CD4-positive, alpha-beta T cell treated with Interleukin-1 beta for 1 hour (primary cell): ENCODE measurements at regions not wholly inside any gene's neighbourhood (a gene's known extent, or its start where the extent isn't known, plus 50 kb on each side); places are given as distances from the start of the nearest gene placed in this dataset.

Experiments
- DNase-seq, 2 donors: peaks; one replicate each; pipeline ENCODE4 v3.0.0-alpha.2; 2020 to 2022

DNA sequence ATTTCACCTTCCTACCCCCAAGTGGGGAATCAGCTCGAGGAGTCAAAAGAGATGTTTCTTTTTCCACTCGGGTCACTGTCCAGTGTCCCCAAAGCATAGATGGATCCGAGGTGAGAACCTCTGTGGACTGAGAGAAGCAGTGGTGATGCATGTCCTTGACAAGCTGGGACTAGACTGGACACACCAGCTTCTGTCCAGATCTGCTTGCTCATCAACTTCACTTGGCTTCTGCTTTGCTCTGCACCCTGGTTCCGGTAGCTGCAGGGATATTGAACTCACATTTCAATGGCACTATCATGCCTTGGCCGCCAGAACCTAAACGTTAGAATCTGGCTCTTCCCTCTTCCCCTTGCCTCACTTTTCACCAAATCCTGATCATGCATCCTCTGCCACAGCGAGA lies 50.3 kb upstream of the CXCL12 start:
- no peak for DNase-seq

DNA sequence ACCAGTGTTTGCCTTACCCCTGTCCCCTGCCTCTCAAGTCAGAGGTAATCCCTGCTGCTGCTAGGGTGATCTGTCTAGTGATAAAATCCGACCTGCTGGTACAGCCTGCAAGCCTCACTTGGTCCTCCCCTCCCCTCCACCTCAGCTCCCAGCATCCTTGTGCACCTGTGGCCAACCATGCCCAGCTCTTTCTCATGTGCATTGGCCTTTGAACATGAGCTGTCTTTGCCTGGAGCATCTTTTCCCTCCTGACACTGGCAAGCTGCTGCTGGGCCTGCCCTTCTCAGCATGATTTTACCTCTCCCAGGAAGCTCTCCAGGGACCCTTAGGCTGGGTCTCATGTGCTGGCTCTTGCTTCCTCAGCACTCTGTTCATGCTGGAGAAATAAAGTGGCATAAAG lies 51.3 kb upstream of the CXCL12 start:
- DNase-seq: no peak

DNA sequence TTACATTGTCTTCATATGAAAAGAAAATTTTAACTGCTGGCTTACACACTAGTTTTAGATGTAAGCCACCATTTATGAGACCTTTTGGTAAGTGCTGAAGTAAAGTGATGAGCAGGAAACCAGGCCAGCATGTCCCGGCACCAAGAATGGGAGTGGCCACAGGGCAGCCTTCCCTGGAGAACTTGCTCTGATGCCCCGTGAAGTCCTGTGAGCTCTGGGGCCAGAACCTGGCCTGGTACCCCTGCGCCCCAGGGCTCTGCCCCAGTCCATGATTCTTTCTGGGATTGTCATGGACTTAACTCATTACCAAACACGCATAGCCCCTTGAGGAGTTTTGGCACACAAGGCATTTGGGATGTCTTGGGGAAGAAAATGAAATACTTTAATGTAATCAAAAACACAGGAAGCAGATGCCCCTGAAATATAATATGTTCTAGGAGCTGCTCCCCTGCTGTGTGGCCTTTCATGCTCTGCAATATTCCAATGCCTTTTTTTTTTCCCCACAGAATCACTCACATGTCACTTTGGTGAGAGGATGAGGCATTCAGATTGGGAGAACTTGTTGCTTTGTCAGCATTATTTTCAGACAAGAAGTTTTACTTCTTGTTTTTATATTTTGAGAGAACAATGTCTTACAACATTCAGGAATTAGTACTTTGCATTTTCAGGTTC lies 53.1 kb upstream of the CXCL12 start:
- DNase-seq: no peak

DNA sequence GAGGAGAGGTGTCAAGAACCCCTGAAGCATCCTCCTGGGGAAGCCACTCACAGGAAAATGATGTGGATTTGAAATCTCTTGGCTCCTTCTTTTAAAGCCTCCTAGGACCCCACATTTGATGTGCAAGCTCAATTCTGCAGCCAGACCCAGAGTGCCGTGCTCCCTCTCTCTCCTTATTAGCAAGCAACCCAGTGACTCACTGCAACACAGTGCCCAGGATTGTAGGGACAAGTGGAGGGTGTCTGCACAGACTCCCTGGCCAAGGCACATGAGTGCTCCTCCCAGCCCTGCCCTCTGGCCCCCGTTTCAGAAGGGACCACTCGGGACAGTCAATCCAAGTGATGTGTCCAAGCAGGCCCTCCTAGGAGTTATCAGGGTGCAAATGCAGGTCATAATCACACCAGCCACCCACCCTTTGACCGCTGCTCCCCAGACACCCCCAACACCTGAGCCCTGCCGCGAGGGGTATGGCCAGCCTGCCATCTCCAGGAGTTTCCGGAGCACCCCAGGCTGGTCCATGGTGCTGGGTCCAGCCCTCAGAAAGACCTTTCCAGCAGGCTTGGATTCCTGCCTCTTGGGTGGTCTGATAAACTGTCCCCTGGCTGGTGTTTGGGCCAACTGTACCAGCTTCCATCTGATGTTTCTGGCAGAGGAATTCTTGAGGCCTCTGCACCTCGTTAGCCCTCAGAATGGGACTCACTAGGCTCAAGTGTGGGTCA lies 54.5 kb upstream of the CXCL12 start:
- DNase-seq: no peak

DNA sequence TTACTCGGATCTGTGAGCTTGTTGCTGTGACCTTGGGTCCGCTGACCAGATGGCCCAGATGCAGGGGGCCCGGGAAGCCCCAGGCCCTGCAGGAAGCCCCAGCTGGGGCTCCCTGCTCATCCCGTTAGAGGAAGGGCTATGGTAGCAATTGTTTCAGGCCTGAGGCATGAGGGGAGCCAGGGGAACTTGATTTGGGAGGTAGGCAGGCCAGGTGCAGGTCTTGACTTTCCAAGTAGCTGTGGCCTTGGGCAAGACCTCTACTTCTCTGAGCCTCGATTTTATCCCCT lies 55.0 kb upstream of the CXCL12 start:
- DNase-seq: no peak

DNA sequence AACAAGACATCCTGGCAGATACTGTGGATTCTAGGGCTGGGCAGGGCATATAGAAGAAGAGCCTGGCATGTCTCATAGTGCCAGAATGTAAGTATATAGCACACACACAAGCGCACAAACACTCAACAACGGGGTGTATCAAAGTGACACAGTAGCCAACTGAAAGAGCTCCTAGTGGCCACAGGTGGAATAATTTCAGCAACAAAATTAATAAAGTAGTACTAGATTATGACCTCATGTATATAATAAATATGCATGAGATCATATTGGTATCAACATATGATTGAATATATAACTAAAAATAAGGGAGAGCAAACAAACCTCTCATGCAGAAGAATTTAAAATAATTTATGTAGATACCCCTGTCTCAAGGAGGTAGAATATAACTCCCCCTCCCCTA lies 72.4 kb upstream of the CXCL12 start:
- no peak for DNase-seq

DNA sequence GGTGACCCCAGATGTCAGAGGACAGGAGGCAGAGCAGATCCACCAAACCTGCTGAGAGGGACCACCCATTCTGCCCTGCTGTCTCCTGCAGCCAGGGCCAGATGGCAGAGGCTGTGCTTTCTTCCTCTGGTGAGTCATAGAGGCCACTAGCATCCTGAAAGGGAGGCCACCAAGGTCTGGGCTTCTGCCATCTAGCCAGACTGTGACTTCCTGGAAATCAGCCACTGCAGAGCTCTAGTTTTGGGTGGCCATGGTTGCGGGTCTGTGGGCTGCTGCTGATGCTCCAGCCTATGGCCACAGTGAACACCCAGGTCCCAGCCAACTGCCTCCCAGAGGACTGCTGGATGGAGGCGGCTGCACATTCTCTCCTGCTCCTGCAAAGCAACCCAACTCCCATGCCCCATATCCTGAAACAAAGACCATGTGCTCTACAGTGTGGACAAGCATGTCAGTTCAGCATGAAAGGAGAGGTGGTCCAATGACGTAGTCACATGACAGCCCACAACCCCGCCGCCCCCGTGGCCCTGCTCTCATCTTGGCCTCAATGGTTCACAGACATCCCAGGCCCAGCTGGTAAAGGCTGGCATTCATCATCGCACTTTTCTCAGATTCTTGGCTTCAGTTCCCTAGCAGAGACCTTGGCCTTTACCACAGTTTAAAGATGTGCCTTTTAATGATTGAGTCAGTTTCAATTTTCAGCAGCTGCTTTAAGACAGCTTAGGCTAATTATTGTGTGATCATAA lies 73.9 kb upstream of the CXCL12 start:
- no peak for DNase-seq

DNA sequence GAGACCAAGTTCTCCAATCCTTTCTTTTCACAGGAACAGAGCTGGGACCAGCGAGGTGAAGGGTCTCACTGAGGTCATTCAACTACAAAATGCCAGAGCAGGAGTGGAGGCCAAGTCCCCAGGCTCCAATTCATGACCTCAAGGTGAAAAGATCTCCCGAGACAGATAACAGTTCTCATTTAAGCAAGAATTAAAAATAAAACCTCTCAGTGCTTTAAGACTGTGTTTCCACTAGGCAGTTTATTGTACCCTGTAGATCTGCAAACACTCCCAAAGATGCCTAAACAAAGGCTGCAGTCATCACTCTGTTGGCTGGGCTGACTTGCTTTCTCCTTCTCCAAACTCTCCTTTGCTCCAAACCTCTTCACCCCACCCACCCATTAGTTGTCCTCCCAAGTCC lies 74.8 kb upstream of the CXCL12 start:
- DNase-seq: no peak

DNA sequence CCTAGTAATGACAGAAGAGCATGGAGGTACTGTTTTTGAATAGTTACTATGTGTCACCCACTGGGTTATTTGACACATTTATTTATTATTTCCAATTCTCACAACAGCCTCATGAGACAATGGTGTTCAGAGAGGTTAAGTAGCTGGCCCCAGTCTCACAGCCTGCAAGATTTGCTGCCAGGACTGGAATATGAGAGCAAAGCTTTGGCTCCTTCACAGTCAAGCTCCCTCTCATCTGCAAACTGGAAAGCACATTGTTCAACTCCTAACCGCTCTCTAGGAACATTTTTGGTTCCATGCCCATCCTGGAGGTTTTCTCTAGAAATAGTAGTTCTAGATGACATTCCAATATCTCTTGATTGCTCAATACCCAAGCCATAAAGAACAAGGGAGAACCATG lies 75.5 kb upstream of the CXCL12 start:
- no peak for DNase-seq

DNA sequence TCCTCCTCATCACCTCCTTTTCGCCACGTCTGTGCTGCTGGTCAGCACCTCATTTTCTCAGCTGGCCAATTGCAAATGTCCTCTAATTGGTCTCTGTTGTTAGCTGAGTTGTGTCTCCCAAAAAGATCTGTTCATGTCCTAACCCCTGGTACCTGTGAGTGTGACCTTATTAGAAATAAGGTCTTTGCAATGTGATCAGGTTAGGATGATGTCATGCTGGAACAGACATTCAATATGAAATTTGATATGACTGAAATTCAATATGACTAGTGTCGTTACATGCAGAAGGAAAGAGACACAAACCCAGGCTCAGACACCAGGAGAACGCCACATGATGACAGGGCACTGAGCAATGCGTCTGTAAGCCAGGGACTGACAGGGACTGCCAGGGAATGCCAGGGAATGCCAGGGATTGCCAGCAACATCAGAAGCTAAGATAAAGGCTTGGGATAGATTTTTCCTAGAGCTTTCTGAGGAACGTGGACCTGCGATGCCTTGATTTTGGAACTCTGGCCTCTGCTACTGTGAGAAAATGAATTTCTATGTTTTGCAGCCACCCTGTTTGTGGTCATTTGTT lies 77.5 kb upstream of the CXCL12 start:
- no peak for DNase-seq

DNA sequence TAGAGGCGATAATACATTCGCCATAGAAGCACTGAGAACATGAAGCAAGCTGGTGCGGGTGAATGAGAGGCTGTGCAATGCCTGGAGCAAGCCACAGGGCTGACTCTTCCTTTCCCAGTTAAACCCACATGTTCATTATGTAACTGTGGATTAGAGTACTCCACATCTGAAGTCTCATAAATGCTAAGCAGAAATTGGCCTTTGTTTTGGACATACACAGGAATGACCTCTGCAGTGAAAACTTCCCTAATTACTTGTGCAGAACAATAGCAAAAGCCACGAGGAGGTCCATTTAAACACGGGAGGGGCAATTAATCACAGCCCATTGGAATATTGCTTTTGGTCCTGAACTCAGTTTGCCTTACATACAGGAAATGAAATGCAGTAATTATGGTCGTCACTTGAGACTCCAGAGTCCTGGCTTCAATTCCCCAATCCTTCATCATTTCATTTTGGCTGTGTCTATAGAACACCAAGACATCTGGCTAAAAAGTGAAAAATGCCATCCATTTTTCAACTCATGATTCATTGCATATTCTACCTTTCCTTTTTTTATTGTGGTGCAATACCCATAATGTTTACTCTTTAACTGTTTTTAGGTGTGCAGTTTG lies 78.7 kb upstream of the CXCL12 start:
- no peak for DNase-seq

DNA sequence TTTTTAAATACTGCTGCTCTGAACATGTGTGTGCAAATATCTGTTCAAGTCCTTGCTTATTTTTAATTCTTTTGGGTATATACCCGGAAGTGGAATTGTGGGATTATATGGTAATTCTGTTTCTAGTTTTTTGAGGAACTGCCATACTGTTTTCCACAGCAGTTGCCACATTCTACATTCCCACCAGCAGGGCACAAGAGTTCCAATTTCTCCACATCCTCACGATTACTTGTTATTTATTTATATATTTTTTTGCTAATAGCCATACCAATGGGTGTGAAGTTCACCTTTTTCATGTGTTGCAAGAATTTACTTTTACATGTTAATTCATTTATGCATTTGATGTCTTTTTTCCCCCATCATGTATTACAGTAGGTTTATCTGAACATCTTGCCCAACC lies 79.6 kb upstream of the CXCL12 start:
- DNase-seq: no peak

DNA sequence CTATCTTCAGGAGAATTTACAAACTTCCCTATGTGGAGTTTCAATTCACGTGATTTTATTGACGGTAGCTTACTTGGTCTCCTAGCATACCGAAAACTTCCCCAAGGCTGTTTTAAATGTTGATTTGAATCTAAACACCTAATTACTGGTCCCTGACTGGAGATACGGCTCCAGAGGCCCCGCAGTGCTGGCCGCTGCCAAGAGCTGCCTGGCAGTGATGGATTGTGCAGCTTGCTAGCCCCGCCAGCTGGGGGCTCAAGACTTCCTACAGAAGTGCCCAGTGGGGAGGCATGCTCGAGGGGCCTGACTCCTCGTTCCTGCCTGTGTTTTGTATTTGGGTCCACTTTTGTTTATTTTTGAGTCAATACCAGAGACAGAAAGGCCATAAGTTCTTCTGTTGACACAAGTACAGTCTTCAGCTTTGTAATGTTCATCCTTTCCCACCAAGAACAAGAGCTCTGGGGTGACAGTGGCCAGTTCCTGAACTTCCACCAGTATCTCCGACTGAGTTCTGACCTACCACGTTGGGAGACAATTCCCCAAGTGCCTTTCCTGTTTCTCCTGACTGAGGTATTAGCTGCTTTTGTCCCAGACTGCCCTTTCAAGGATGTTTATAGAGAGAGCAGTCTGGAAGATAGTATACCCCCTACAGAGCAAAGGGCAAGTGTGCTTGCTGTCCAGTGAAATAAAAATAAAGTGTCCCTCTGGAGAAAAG lies 80.7 kb upstream of the CXCL12 start:
- DNase-seq: no peak

DNA sequence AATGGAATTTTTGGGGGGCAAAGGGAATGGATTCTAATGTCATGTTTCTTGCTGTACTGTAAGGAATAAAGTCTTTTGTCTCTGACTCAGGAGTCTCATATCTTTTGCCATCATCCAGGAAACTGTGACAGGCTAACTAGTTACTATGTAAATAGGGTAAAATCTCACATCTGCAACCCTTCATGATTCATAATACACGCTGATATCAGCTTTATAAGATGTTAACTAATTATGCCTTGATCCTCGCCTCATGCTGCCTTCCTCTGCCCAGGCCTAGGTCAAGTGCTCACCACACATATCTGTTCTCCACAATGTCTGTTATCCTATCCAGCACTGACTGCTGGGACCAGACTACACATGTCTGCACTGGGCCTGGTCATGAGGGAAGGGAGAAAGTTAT lies 81.3 kb upstream of the CXCL12 start:
- no peak for DNase-seq

DNA sequence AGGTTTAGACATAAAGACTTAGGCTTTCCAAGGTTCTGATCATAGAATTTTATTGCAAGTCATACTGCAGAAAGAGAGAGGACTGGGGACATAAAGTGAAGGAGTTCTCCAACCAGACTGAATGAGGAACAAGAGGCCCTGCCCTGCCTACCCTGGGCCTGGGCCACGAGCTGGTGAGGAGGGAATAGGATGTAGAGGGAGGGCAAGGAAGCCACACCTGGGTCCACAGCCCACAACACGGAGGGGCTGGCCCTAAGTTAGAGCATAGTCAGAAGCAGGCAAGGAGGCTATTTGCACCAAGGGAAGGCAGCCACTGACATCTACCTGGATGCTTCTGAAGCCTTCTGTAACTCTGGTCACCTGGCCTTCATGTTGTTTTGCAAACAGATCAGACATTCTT lies 82.2 kb upstream of the CXCL12 start:
- no peak for DNase-seq

DNA sequence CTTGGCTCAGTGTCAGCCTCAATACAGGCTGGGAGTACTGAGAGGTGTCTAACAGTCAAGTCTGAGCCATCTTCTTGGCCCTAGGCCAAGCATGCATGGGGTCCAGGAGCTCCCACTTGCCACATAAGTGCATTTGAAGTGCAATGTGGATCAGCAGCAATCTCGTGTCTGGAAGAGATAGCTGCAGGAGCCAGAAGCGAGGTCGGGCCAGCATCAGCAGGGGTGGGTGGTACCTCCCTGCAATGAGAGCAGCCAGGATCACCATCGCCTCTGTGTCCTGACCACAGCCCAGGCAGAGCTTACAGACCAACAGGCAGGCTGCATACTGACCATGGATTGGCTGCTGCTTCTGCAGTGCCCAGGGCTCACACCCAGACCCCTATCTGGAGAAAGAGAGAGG lies 83.0 kb upstream of the CXCL12 start:
- no peak for DNase-seq

DNA sequence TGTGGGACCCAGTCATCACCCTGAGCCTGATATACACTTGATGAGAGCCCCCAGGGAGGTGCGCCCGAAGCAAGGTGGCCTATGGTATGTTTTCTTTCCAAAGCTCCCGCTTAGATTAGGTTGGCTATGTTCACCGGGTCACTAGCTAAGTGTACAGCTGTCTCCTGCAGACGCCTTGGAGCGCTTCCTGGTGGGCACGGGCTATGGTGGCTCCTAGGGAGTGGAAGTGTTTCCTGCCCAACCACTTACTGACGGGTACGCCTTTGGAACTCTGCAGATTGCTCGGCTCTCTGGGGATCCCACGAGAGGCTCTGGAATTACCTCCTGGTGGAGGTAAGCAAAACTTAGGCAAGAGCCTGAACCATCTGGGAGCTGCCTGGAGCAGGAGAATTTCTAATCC lies 83.6 kb upstream of the CXCL12 start:
- no peak for DNase-seq

DNA sequence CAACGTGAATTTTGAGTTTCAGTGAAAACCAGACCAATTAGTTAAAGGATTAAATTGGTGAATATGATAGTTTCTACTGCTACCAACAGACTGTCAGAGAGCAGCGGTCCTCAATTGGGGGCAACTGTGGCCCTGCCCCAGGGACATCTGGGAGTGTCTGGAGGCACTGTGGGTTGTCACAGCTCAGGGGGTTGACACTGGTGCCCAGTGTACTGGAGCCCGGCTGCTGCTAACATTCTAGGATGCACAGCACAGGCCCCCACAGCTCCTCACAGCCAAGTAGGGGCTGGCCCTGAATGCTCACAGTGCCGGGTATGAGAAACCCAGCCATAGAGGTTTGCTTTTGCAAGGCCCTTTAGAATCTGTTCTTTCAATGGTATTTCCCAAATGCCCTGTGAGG lies 84.1 kb upstream of the CXCL12 start:
- no peak for DNase-seq

DNA sequence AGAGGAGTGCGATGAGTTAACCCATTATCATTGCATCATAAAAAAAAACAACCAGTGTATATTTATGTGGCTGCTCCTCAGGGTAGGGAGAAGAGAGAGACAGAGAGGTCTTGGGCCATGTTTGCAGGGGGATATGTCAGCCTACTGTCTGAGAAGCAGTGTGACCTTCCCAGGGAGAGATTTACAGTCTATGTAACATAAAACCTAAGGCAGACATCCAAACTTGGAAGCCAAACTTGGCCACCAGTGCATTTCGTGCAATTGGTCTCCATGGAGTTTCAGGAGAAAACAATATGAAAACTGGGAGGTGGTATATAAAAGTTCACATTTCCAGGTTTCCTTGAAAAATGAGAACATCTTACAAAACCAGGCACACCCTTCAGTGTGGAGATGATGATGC lies 85.9 kb upstream of the CXCL12 start:
- no peak for DNase-seq

DNA sequence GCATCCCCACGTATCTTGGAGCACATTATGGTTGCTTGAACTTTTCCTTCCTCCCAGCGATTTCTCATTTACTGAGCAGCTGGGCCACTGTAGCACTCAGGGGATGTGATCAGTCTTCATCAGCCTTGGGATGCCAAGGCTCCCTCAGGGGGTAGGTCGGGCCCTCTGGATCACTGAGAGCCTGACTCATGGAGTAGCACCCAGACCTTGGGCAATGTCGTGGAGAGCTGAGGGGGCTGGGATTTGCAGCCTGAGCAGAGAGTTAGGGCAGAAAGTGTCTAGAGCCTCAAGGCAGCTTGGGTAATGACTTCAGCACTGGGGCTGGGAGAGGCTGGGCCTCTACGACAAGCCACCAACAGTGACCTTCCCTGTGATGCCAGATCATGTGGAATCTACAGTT lies 86.5 kb upstream of the CXCL12 start:
- DNase-seq: no peak

DNA sequence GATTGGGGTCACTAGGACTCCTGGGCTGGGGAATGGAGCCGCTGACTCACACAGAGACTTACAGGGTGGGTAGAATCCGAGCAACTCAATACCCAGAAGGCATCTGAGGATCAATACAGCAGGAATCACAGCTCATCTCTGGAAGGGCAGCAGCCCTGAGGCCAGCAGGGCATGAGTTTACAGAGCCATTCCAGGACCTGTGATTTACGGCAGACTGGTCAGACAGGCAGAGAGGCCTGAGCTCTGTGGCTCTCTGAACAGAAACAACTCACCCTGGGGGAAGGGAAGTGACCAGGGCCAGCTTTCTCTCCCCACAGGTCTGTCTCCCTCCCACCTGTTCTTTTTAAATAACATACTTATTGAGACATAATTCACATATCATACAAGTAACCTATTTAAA lies 88.2 kb upstream of the CXCL12 start:
- no peak for DNase-seq

DNA sequence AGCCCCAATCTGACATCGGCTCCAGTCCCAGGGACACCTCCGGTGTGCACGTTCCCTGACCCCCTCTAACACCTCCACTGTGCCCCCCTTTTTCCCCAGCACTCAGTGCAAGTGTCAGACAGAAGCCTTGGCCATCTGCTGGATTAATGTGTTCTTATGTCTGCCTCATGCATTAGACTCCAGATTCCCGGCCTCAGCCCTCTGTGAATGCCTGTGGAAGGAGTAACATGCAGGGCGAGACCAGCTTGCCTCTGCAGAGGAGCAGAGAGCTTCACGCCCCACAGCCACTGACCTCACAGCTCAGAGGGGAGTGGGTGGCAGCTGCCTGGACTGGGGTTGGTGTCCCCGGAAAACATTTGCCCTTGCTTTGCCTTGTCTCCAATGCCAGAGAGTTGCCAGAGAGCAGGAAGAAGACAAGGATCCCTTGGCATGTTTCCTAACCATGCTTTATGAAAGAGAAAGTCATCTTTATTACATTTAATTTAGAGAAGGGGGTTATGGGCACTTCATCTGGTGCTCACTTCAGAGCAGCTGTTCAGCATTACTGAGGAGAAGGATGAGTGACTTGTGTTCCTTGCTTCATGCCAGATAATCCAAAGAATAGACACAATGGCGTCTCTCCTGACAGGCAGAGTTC lies 91.6 kb upstream of the CXCL12 start:
- no peak for DNase-seq

DNA sequence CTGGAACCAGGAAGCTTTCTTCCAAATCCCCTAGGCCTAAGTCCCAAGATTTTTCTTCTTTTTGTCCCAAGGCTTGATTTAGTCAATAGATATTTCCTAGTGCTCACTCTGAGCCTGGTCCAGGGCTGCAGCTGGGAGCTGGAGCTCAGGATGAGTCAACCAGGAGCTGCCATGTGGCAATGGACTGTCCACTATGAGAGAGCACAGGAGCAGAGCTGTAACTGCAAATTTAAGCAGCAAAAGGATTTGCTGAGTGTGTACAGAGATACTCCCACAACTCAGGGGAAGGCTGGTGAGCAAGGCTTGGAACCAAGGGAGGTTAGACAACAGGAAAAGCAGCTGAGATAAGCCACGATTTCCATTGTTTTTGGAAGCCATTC lies 92.1 kb upstream of the CXCL12 start:
- DNase-seq: no peak
